A549 (cell line): ENCODE measurements at regions not wholly inside any gene's neighbourhood (a gene's known extent, or its start where the extent isn't known, plus 50 kb on each side); places are given as distances from the start of the nearest gene placed in this dataset.

Experiments
- ATAC-seq, 2 experiments: fragments of 200-7000 bp in 1 of 2; fragments of >200 bp in 1 of 2; cut with Nextera tagmentation in 1 of 2; cut with Tn5 transposase in 1 of 2; 3 replicates each; pipeline versions ENCODE4 v1.8.0 to v1.9.1; 2018 to 2020; ENCODE audit warnings: mild to moderate bottlenecking in 1 of 2, moderate library complexity in 1 of 2
- CTCF ChIA-PET: fragments of 300-600 bp; sonication (Branson Sonifier 250); formaldehyde crosslinking; extraction: SDS; loops from one replicate; lab custom pipeline; 2021; ENCODE audit warnings: antibody characterized with exemption, inconsistent platforms; lab: Yijun Ruan, JAX
- POLR2A ChIA-PET: fragments of 350-600 bp; formaldehyde crosslinking; extraction: SDS; loops from one replicate; lab custom pipeline; 2021; ENCODE audit warnings: antibody characterized with exemption, inconsistent platforms; lab: Yijun Ruan, JAX
- DNase-seq, 2 experiments: peaks; one replicate each; pipeline versions ENCODE4 v3.0.0 to v3.0.0-alpha.2; 2011 to 2016; ENCODE audit warnings: low read depth in 1 of 2, low spot score in 1 of 2
- FAIRE-seq: peaks from 2 replicates; lab custom pipeline; 2011; peaks lifted over from hg19 to GRCh38; lab: Jason Lieb, UNC
- H3K27ac ChIP-seq, 2 experiments: fragments of >200 bp; sonication (Bioruptor Twin); formaldehyde crosslinking; 3 replicates each; pipeline ENCODE4 v1.5.1; 2016 to 2017
- H3K4me1 ChIP-seq: fragments of >200 bp; sonication (Bioruptor Twin); formaldehyde crosslinking; 3 replicates; pipeline ENCODE4 v1.6.1; 2016
- H3K4me2 ChIP-seq: fragments of >200 bp; sonication (Bioruptor Twin); formaldehyde crosslinking; 3 replicates; pipeline ENCODE4 v1.6.1; 2016
- H3K4me3 ChIP-seq: fragments of >200 bp; sonication (Bioruptor Twin); formaldehyde crosslinking; 3 replicates; pipeline ENCODE4 v1.5.1; 2016
- H3K9me3 ChIP-seq: fragments of >200 bp; sonication (Bioruptor Twin); formaldehyde crosslinking; 3 replicates; pipeline ENCODE4 v1.6.1; 2016
- BCL3 ChIP-seq: fragments of >200 bp; sonication (Bioruptor Twin); formaldehyde crosslinking; IDR thresholded peaks from 3 replicates; pipeline ENCODE4 v1.6.1; 2016
- CHD2 ChIP-seq: fragments of 150-350 bp; IDR thresholded peaks from 2 replicates; pipeline ENCODE4 v1.6.1; 2014; ENCODE audit warnings: low read length; ENCODE audit not compliant: partially characterized antibody
- CHD4 ChIP-seq: fragments of 200-600 bp; sonication (generic); IDR thresholded peaks from 2 replicates; pipeline ENCODE4 v1.6.1; 2016; ENCODE audit warnings: antibody characterized with exemption, mild to moderate bottlenecking, borderline replicate concordance
- FOSB ChIP-seq: fragments of 250-450 bp; sonication (Bioruptor Pico); IDR thresholded peaks from 2 replicates; pipeline ENCODE4 v1.5.0; 2020; ENCODE audit warnings: mild to moderate bottlenecking, moderate library complexity
- FOXS1 ChIP-seq: fragments of 250-450 bp; sonication (Bioruptor Pico); IDR thresholded peaks from 2 replicates; pipeline ENCODE4 v1.5.0; 2020; ENCODE audit warnings: mild to moderate bottlenecking, moderate library complexity
- GATA3 ChIP-seq: IDR thresholded peaks from 2 replicates; pipeline ENCODE4 v1.6.1; 2012; ENCODE audit warnings: borderline replicate concordance
- HDAC2 ChIP-seq: fragments of 200-600 bp; sonication (generic); IDR thresholded peaks from 2 replicates; pipeline ENCODE4 v1.6.1; 2016
- HES2 ChIP-seq: fragments of >200 bp; sonication (Bioruptor Twin); formaldehyde crosslinking; IDR thresholded peaks from 2 replicates; pipeline ENCODE4 v1.6.1; 2016
- HOXA7 ChIP-seq: fragments of 250-450 bp; sonication (Bioruptor Pico); IDR thresholded peaks from 2 replicates; pipeline ENCODE4 v1.5.0; 2020; ENCODE audit warnings: mild to moderate bottlenecking, moderate library complexity
- HOXB13 ChIP-seq: fragments of 250-450 bp; sonication (Bioruptor Pico); IDR thresholded peaks from 2 replicates; pipeline ENCODE4 v1.5.0; 2020; ENCODE audit warnings: low read depth, mild to moderate bottlenecking, moderate library complexity
- JUN ChIP-seq, 2 experiments: fragments of >200 bp; sonication (Bioruptor Twin); formaldehyde crosslinking; IDR thresholded peaks; 2 replicates in 1 of 2; 3 replicates in 1 of 2; pipeline ENCODE4 v1.6.1; 2016 to 2017
- MAZ ChIP-seq: fragments of 150-350 bp; IDR thresholded peaks from 2 replicates; pipeline ENCODE4 v1.6.1; 2014; ENCODE audit warnings: antibody characterized with exemption, low read depth, low read length, borderline replicate concordance
- NFE2L2 ChIP-seq: fragments of 150-350 bp; conservative IDR thresholded peaks from 2 replicates; pipeline ENCODE4 v1.6.1; 2014; ENCODE audit warnings: low read length
- POLR2A ChIP-seq: IDR thresholded peaks from 2 replicates; pipeline ENCODE4 v1.6.1; 2012; ENCODE audit warnings: mild to moderate bottlenecking, low read length
- RAD21 ChIP-seq, 2 experiments: fragments of >200 bp in 1 of 2; sonication (Bioruptor Twin) in 1 of 2; formaldehyde crosslinking in 1 of 2; IDR thresholded peaks in 1 of 2; conservative IDR thresholded peaks in 1 of 2; 2 replicates in 1 of 2; 3 replicates in 1 of 2; pipeline ENCODE4 v1.6.1; 2012 to 2018; ENCODE audit warnings: inconsistent platforms in 1 of 2
- RFX5 ChIP-seq: fragments of 450-650 bp; IDR thresholded peaks from 2 replicates; pipeline ENCODE4 v1.7.1; 2014; ENCODE audit warnings: antibody characterized with exemption, mild to moderate bottlenecking, moderate library complexity
- SMC3 ChIP-seq: fragments of >200 bp; sonication (Bioruptor Twin); formaldehyde crosslinking; IDR thresholded peaks from 3 replicates; pipeline ENCODE4 v1.6.1; 2018; ENCODE audit warnings: inconsistent platforms
- SREBF2 ChIP-seq: fragments of 450-650 bp; IDR thresholded peaks from 2 replicates; pipeline ENCODE4 v1.6.1; 2014; ENCODE audit warnings: mild to moderate bottlenecking, moderate library complexity
- TFCP2L1 ChIP-seq: fragments of 250-450 bp; sonication (Bioruptor Pico); IDR thresholded peaks from 2 replicates; pipeline ENCODE4 v1.5.0; 2021; ENCODE audit warnings: mild to moderate bottlenecking
- ZC3H11A ChIP-seq: fragments of 450-650 bp; IDR thresholded peaks from 2 replicates; pipeline ENCODE4 v1.6.1; 2014; ENCODE audit warnings: antibody characterized with exemption, mild to moderate bottlenecking
- ZFP36 ChIP-seq: fragments of 450-650 bp; IDR thresholded peaks from 2 replicates; pipeline ENCODE4 v1.6.1; 2014; ENCODE audit warnings: borderline replicate concordance; ENCODE audit not compliant: partially characterized antibody
- ZNF302 ChIP-seq: fragments of 250-450 bp; sonication (Bioruptor Pico); IDR thresholded peaks from 2 replicates; pipeline ENCODE4 v1.9.0; 2021; ENCODE audit warnings: inconsistent platforms, mild to moderate bottlenecking, moderate library complexity
- ZSCAN20 ChIP-seq: fragments of 250-450 bp; sonication (Bioruptor Pico); IDR thresholded peaks from 2 replicates; pipeline ENCODE4 v1.8.0; 2022; ENCODE audit warnings: mild to moderate bottlenecking, moderate library complexity
- WGBS: methylation state at CpG from one replicate; pipeline ENCODE4 v1.1.6; 2017; ENCODE audit errors: missing lambda C conversion rate; 5-methylcytosine and 5-hydroxymethylcytosine counted together
- TF ChIP-seq, protein P1 (sequence below): IDR thresholded peaks from 2 replicates; pipeline ENCODE4 v1.6.1; 2012; ENCODE audit warnings: low read depth, borderline replicate concordance
- TF ChIP-seq, protein P2 (sequence below): IDR thresholded peaks from 2 replicates; pipeline ENCODE4 v1.6.1; 2012
- TF ChIP-seq, protein P3 (sequence below): fragments of 250-450 bp; sonication (Bioruptor Pico); IDR thresholded peaks from 2 replicates; pipeline ENCODE4 v1.5.0; 2021; ENCODE audit warnings: mild to moderate bottlenecking, moderate library complexity, borderline replicate concordance

GRCh38 chr11:45745065-45745811 is 59.7 kb upstream of the SLC35C1 start:
- Histone ChIP-seq H3K4me1 (no peaks in the 10 kb centered on the region), H3K4me2 (no peak overlapping the region), H3K4me3 (no peak overlapping the region), H3K27ac (no peak overlapping the region), H3K9me3 (no peaks in the 10 kb centered on the region)
- no peak for FAIRE-seq
- WGBS, result 61% methylated on average over 13 of the region's 13 CpGs
- CTCF ChIA-PET, result interaction anchor here (0.6 to 1.3 kb wide), 4 partner anchors 9 to 636 kb away, joined by 3 to 5 read pairs (median 4); no protein-coding TSS in a partner anchor
- no peak for DNase-seq
- POLR2A ChIA-PET, result no interaction called here
- TF ChIP-seq CHD2 (no peak), FOSB (CRISPR knock-in tag) (no peak), NFE2L2 (no peak), ZSCAN20 (no peak), ZC3H11A (no peak), HES2 (no peak), HOXB13 (CRISPR knock-in tag) (no peak), HOXA7 (CRISPR knock-in tag) (no peak), ZNF302 (CRISPR knock-in tag) (no peak), HDAC2 (no peak), CHD4 (no peak), TFCP2L1 (CRISPR knock-in tag) (no peak)
- TF ChIP-seq, protein P1, sequence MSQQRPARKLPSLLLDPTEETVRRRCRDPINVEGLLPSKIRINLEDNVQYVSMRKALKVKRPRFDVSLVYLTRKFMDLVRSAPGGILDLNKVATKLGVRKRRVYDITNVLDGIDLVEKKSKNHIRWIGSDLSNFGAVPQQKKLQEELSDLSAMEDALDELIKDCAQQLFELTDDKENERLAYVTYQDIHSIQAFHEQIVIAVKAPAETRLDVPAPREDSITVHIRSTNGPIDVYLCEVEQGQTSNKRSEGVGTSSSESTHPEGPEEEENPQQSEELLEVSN, result no peak
- no peak for ATAC-seq

- Histone ChIP-seq H3K4me3 (no peak overlapping the region), H3K4me2 (no peak overlapping the region), H3K4me1 (no peaks in the 10 kb centered on the region)
- no peak for ATAC-seq
- POLR2A ChIA-PET, result no interaction called here
- WGBS, result 43% methylated on average over 11 of the region's 11 CpGs
- TF ChIP-seq ZC3H11A, result no peak
- TF ChIP-seq BCL3, result no peak
- TF ChIP-seq FOXS1 (CRISPR knock-in tag), result no peak
- TF ChIP-seq, protein P2, sequence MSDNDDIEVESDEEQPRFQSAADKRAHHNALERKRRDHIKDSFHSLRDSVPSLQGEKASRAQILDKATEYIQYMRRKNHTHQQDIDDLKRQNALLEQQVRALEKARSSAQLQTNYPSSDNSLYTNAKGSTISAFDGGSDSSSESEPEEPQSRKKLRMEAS, result no peak
- TF ChIP-seq GATA3, result no peak
- TF ChIP-seq FOSB (CRISPR knock-in tag), result no peak
- no peak for TF ChIP-seq ZFP36
- no peak for TF ChIP-seq POLR2A
- TF ChIP-seq, protein P3, sequence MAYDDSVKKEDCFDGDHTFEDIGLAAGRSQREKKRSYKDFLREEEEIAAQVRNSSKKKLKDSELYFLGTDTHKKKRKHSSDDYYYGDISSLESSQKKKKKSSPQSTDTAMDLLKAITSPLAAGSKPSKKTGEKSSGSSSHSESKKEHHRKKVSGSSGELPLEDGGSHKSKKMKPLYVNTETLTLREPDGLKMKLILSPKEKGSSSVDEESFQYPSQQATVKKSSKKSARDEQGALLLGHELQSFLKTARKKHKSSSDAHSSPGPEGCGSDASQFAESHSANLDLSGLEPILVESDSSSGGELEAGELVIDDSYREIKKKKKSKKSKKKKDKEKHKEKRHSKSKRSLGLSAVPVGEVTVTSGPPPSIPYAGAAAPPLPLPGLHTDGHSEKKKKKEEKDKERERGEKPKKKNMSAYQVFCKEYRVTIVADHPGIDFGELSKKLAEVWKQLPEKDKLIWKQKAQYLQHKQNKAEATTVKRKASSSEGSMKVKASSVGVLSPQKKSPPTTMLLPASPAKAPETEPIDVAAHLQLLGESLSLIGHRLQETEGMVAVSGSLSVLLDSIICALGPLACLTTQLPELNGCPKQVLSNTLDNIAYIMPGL (CRISPR knock-in tag), result no peak
- TF ChIP-seq SMC3, result no peak
- TF ChIP-seq RAD21 (conservative IDR thresholded peaks at IDR 0.05 in 1 of 2, IDR thresholded peaks at IDR 0.05 in 1 of 2), result no peak
- TF ChIP-seq JUN (IDR thresholded peaks at IDR 0.05), result no peak
- no peak for TF ChIP-seq RFX5
- TF ChIP-seq SREBF2, result no peak
- TF ChIP-seq MAZ, result no peak
- TF ChIP-seq, all 56 proteins: peak for 0
- no peak overlapping the region for H3K27ac ChIP-seq
- FAIRE-seq, result no peak
- CTCF ChIA-PET, result interaction anchor here (1.3 kb wide), 1 partner anchor 28 kb away, joined by 5 read pairs; no protein-coding TSS in a partner anchor
- no peaks in the 10 kb centered on the region for H3K9me3 ChIP-seq
- no peak for DNase-seq
These were observed 61.1 kb upstream of the SLC35C1 start for GRCh38 chr11:45743556-45744468.
